ENCODE measurements at regions not wholly inside any gene's neighbourhood (a gene's known extent, or its start where the extent isn't known, plus 50 kb on each side); places are given as distances from the start of the nearest gene placed in this dataset.

- DNase-seq (ENCODE audit: low spot score in 2 of 2, unreplicated experiment in 2 of 2) = no peak
- H3K4me3 Mint-ChIP-seq = no peak overlapping the region
- no peaks in the 10 kb centered on the region for H3K36me3 Mint-ChIP-seq
- TF ChIP-seq CTCF (IDR thresholded peaks at IDR 0.05; ENCODE audit: unreplicated experiment) = no peak
- peaks cover 3% of the 10 kb centered on the region for H3K4me1 Mint-ChIP-seq
- H3K27me3 Mint-ChIP-seq (ENCODE audit: low read depth) = no peaks in the 10 kb centered on the region
- peaks cover 19% of the 10 kb centered on the region for H3K9me3 Mint-ChIP-seq
- H3K27ac Mint-ChIP-seq = no peak overlapping the region
Observed at GRCh38 chr9:88925481-88925880, 65.8 kb upstream of the S1PR3 start.

DNA sequence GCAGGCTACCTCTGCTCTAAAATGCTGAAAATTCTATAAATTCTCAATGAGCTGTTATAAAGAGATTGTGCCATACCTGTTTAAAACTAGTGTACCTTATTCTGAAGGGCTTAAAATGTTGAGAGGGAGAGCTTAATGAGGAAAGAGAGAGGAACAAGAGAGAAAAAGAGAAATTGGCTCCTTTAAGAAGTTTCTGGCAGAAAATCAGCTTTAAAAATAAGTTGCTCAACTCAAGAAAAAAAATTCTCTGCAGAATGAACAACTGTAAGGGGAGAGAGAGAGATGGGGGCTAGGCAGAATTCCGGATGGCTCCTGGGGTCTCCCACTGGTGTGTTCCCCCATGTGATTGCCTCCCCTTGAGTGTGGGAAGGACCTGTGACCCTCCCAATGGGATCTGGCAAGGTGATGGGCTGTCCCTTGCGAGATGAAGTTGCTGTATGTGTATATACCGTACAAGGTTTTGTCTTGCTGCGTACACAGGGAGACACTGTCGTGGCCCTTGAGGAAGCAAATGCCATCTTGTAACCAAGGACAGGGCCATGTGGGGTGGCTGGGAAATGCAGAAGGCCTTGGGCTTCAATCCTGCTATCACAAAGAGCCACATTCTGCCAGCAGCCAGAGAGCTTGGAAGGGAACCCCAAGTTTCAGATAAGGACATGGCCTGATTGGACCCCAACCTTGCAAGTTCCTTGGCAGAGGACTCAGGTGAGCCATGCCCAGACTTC, 64.3 kb upstream of the S1PR3 start:
- Mint-ChIP-seq H3K36me3 (no peaks in the 10 kb centered on the region), H3K27ac (no peak overlapping the region), H3K4me1 (peaks cover 3% of the 10 kb centered on the region), H3K4me3 (no peak overlapping the region), H3K27me3 (ENCODE audit: low read depth) (no peaks in the 10 kb centered on the region), H3K9me3 (peaks cover 24% of the 10 kb centered on the region)
- TF ChIP-seq CTCF (IDR thresholded peaks at IDR 0.05; ENCODE audit: unreplicated experiment) = no peak
- DNase-seq (ENCODE audit: low spot score in 2 of 2, unreplicated experiment in 2 of 2) = no peak

GRCh38 chr9:88927510-88927909, 63.8 kb upstream of the S1PR3 start:
- Mint-ChIP-seq H3K4me3 (no peak overlapping the region), H3K27me3 (ENCODE audit: low read depth) (no peaks in the 10 kb centered on the region), H3K36me3 (no peaks in the 10 kb centered on the region), H3K27ac (no peak overlapping the region), H3K9me3 (peaks cover 24% of the 10 kb centered on the region), H3K4me1 (peaks cover 3% of the 10 kb centered on the region)
- no peak for DNase-seq (ENCODE audit: low spot score in 2 of 2, unreplicated experiment in 2 of 2)
- no peak for TF ChIP-seq CTCF (IDR thresholded peaks at IDR 0.05; ENCODE audit: unreplicated experiment)

- no peak for TF ChIP-seq CTCF (IDR thresholded peaks at IDR 0.05; ENCODE audit: unreplicated experiment)
- peaks cover 31% of the 10 kb centered on the region for H3K9me3 Mint-ChIP-seq
- H3K27me3 Mint-ChIP-seq (ENCODE audit: low read depth) = no peaks in the 10 kb centered on the region
- no peaks in the 10 kb centered on the region for H3K36me3 Mint-ChIP-seq
- no peak overlapping the region for H3K27ac Mint-ChIP-seq
- no peak overlapping the region for H3K4me3 Mint-ChIP-seq
- no peak for DNase-seq (ENCODE audit: low spot score in 2 of 2, unreplicated experiment in 2 of 2)
- peaks cover 3% of the 10 kb centered on the region for H3K4me1 Mint-ChIP-seq
Observed at GRCh38 chr9:88930716-88931115, 60.6 kb upstream of the S1PR3 start.

- TF ChIP-seq CTCF (IDR thresholded peaks at IDR 0.05; ENCODE audit: unreplicated experiment) = no peak
- DNase-seq (ENCODE audit: low spot score in 2 of 2, unreplicated experiment in 2 of 2) = no peak
- no peaks in the 10 kb centered on the region for H3K27me3 Mint-ChIP-seq (ENCODE audit: low read depth)
Observed at GRCh38 chr9:88932766-88933165, 58.5 kb upstream of the S1PR3 start.

More at GRCh38 chr9:88932766-88933165, 58.5 kb upstream of the S1PR3 start:
- no peaks in the 10 kb centered on the region for H3K4me1 Mint-ChIP-seq
- no peak overlapping the region for H3K4me3 Mint-ChIP-seq
- no peaks in the 10 kb centered on the region for H3K36me3 Mint-ChIP-seq
- peaks cover 31% of the 10 kb centered on the region for H3K9me3 Mint-ChIP-seq
- no peak overlapping the region for H3K27ac Mint-ChIP-seq
